ENCODE measurements at regions not wholly inside any gene's neighbourhood (a gene's known extent, or its start where the extent isn't known, plus 50 kb on each side); places are given as distances from the start of the nearest gene placed in this dataset.

DNA sequence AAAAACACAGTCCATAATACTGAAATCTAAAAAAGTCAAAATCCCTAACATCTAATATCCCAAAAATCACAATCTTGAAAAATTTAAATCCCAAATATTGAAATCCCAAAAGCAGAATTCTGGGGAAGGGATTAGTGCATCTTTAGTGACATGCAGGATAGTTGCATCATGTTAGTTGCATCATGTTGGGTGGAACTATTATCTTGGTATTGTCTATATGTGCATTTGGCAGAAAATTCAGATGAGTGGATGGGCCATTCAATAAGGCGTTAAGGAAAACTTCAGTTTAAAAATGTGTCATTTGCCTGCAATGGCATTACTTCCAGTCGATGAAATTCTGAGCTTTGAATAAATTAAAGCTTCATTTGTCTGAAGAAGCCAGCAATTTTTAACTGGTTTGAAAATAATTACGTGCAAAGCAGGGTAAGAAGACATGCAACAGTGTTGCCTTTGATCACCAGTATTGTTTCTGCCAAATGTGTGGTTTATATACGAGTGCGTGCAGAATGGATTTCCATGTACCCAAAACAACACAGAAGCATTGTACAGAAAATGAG lies 221.4 kb upstream of the NFE2L3 start:
- TF ChIP-seq POLR2A (IDR thresholded peaks at IDR 0.05; ENCODE audit: borderline replicate concordance, extremely low read depth, insufficient read depth, insufficient read length) (no peak), EZH2 (IDR thresholded peaks at IDR 0.05) (no peak)
- TF ChIP-seq, protein P1, sequence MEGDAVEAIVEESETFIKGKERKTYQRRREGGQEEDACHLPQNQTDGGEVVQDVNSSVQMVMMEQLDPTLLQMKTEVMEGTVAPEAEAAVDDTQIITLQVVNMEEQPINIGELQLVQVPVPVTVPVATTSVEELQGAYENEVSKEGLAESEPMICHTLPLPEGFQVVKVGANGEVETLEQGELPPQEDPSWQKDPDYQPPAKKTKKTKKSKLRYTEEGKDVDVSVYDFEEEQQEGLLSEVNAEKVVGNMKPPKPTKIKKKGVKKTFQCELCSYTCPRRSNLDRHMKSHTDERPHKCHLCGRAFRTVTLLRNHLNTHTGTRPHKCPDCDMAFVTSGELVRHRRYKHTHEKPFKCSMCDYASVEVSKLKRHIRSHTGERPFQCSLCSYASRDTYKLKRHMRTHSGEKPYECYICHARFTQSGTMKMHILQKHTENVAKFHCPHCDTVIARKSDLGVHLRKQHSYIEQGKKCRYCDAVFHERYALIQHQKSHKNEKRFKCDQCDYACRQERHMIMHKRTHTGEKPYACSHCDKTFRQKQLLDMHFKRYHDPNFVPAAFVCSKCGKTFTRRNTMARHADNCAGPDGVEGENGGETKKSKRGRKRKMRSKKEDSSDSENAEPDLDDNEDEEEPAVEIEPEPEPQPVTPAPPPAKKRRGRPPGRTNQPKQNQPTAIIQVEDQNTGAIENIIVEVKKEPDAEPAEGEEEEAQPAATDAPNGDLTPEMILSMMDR (IDR thresholded peaks at IDR 0.05 in 2 of 3, conservative IDR thresholded peaks at IDR 0.05 in 1 of 3; ENCODE audit: borderline replicate concordance in 1 of 3, insufficient read depth in 1 of 3, low read depth in 2 of 3, low read length in 2 of 3) = no peak

Data from HCT116 (cell line).